ENCODE measurements at regions not wholly inside any gene's neighbourhood (a gene's known extent, or its start where the extent isn't known, plus 50 kb on each side); places are given as distances from the start of the nearest gene placed in this dataset.

GRCh38 chr1:116842654-116843053 lies 67.1 kb upstream of the PTGFRN start:
- peak in 1 of 6 experiments; percentile 17 for TF ChIP-seq CTCF (IDR thresholded peaks at IDR 0.05)
- no peak for TF ChIP-seq POLR2A (IDR thresholded peaks at IDR 0.05)
